ENCODE measurements at regions not wholly inside any gene's neighbourhood (a gene's known extent, or its start where the extent isn't known, plus 50 kb on each side); places are given as distances from the start of the nearest gene placed in this dataset.

DNA sequence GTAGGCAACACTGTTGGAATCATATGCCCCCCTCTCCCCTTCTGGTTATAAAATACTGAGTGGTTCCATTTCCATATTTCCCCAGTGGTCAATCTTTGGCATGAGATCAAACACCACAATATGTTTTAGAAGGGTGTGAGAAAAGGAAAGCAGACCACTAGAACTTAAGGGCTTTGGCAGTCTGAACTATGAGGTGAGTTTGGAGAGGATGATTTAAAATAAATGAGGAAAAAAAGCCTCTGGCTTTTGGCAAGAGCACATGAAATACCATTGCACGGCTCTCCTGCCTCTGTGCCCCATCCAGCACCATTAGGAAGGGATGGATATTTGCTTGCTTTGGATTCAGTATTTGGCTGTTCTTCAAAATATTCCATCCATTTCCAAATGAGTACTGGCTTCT lies 339.5 kb upstream of the C1orf87 start:
- H3K4me1 ChIP-seq (ENCODE audit: control insufficient read depth in 4 of 4, insufficient read depth in 4 of 4, low read length in 3 of 4), result no peaks in the 10 kb centered on the region
- no peak for DNase-seq (ENCODE audit: low spot score)
- H3K9me3 ChIP-seq (ENCODE audit: control insufficient read depth in 4 of 4, low read length in 3 of 4), result no peaks in the 10 kb centered on the region
- peaks cover 0 to 2% (median 0%) of the 10 kb centered on the region in 4 donors for H3K27me3 ChIP-seq (ENCODE audit: control insufficient read depth in 4 of 4, insufficient read depth in 4 of 4, low read length in 3 of 4)
- 77% methylated on average over 1 of the region's 1 CpG for WGBS
- TF ChIP-seq JUND (IDR thresholded peaks at IDR 0.05), result no peak
- TF ChIP-seq FOXA2 (IDR thresholded peaks at IDR 0.05), result no peak
- TF ChIP-seq HNF4G (IDR thresholded peaks at IDR 0.05), result no peak
- no peak for TF ChIP-seq FOXA1 (IDR thresholded peaks at IDR 0.05)
- TF ChIP-seq NR2F2 (IDR thresholded peaks at IDR 0.05), result no peak
- no peak for TF ChIP-seq RAD21 (IDR thresholded peaks at IDR 0.05)
- TF ChIP-seq YY1 (IDR thresholded peaks at IDR 0.05), result no peak
- TF ChIP-seq SP1 (IDR thresholded peaks at IDR 0.05), result no peak
- TF ChIP-seq, protein P1, sequence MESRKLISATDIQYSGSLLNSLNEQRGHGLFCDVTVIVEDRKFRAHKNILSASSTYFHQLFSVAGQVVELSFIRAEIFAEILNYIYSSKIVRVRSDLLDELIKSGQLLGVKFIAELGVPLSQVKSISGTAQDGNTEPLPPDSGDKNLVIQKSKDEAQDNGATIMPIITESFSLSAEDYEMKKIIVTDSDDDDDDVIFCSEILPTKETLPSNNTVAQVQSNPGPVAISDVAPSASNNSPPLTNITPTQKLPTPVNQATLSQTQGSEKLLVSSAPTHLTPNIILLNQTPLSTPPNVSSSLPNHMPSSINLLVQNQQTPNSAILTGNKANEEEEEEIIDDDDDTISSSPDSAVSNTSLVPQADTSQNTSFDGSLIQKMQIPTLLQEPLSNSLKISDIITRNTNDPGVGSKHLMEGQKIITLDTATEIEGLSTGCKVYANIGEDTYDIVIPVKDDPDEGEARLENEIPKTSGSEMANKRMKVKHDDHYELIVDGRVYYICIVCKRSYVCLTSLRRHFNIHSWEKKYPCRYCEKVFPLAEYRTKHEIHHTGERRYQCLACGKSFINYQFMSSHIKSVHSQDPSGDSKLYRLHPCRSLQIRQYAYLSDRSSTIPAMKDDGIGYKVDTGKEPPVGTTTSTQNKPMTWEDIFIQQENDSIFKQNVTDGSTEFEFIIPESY (IDR thresholded peaks at IDR 0.05), result no peak
- H3K9ac ChIP-seq (ENCODE audit: low read depth in 1 of 2, low read length in 2 of 2), result no peak overlapping the region
- no peak overlapping the region for H3K4me3 ChIP-seq (ENCODE audit: low read depth in 1 of 3, low read length in 3 of 3)
- H3K36me3 ChIP-seq (ENCODE audit: control insufficient read depth in 4 of 4, insufficient read depth in 3 of 4, low read depth in 1 of 4, low read length in 3 of 4), result no peaks in the 10 kb centered on the region
- H3K27ac ChIP-seq (ENCODE audit: low read depth in 1 of 2, low read length in 2 of 2), result no peak overlapping the region

DNA sequence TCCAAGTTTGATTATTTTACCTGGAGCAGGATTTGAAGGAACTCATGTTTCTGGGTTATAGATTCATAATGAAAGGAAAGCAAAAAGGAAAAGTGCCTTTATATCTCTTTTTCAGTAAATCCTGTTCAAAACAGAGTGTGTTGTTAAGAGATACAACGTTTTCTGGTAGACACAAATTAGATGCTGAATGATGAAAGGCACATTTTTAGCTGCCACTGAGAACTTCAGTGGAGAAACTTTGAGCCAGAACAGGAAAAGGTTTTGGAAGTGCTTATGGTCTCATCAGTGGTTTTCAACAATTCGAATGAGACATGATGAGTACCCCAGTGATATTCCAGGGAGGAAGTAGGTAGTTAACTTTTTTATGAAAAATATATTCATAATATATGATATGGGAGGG lies 338.0 kb upstream of the C1orf87 start:
- 42% methylated on average over 2 of the region's 2 CpGs for WGBS

More for the DNA sequence above, 338.0 kb upstream of the C1orf87 start:
- Histone ChIP-seq H3K9ac (ENCODE audit: low read depth in 1 of 2, low read length in 2 of 2) (no peak overlapping the region), H3K27me3 (ENCODE audit: control insufficient read depth in 4 of 4, insufficient read depth in 4 of 4, low read length in 3 of 4) (peaks cover 0 to 2% (median 0%) of the 10 kb centered on the region in 4 donors), H3K36me3 (ENCODE audit: control insufficient read depth in 4 of 4, insufficient read depth in 3 of 4, low read depth in 1 of 4, low read length in 3 of 4) (no peaks in the 10 kb centered on the region), H3K9me3 (ENCODE audit: control insufficient read depth in 4 of 4, low read length in 3 of 4) (no peaks in the 10 kb centered on the region), H3K4me3 (ENCODE audit: low read depth in 1 of 3, low read length in 3 of 3) (no peak overlapping the region), H3K4me1 (ENCODE audit: control insufficient read depth in 4 of 4, insufficient read depth in 4 of 4, low read length in 3 of 4) (no peaks in the 10 kb centered on the region), H3K27ac (ENCODE audit: low read depth in 1 of 2, low read length in 2 of 2) (no peak overlapping the region)
- TF ChIP-seq FOXA1 (IDR thresholded peaks at IDR 0.05) (no peak), RXRA (IDR thresholded peaks at IDR 0.05) (no peak), JUND (IDR thresholded peaks at IDR 0.05) (no peak), GABPA (IDR thresholded peaks at IDR 0.05 in 1 of 2, conservative IDR thresholded peaks at IDR 0.05 in 1 of 2) (no peak), RAD21 (IDR thresholded peaks at IDR 0.05) (no peak), HNF4A (conservative IDR thresholded peaks at IDR 0.05) (no peak), HNF4G (IDR thresholded peaks at IDR 0.05) (no peak), FOXA2 (IDR thresholded peaks at IDR 0.05) (no peak), EGR1 (IDR thresholded peaks at IDR 0.05; ENCODE audit: low read depth in 2 of 2) (no peak), YY1 (IDR thresholded peaks at IDR 0.05) (no peak), NR2F2 (IDR thresholded peaks at IDR 0.05) (no peak), SP1 (IDR thresholded peaks at IDR 0.05) (no peak)
- TF ChIP-seq, protein P1 (IDR thresholded peaks at IDR 0.05), result no peak
- TF ChIP-seq, protein P2, sequence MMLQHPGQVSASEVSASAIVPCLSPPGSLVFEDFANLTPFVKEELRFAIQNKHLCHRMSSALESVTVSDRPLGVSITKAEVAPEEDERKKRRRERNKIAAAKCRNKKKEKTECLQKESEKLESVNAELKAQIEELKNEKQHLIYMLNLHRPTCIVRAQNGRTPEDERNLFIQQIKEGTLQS (IDR thresholded peaks at IDR 0.05), result no peak
- TF ChIP-seq, protein P3, sequence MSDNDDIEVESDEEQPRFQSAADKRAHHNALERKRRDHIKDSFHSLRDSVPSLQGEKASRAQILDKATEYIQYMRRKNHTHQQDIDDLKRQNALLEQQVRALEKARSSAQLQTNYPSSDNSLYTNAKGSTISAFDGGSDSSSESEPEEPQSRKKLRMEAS (IDR thresholded peaks at IDR 0.05), result no peak
- TF ChIP-seq, protein P4, sequence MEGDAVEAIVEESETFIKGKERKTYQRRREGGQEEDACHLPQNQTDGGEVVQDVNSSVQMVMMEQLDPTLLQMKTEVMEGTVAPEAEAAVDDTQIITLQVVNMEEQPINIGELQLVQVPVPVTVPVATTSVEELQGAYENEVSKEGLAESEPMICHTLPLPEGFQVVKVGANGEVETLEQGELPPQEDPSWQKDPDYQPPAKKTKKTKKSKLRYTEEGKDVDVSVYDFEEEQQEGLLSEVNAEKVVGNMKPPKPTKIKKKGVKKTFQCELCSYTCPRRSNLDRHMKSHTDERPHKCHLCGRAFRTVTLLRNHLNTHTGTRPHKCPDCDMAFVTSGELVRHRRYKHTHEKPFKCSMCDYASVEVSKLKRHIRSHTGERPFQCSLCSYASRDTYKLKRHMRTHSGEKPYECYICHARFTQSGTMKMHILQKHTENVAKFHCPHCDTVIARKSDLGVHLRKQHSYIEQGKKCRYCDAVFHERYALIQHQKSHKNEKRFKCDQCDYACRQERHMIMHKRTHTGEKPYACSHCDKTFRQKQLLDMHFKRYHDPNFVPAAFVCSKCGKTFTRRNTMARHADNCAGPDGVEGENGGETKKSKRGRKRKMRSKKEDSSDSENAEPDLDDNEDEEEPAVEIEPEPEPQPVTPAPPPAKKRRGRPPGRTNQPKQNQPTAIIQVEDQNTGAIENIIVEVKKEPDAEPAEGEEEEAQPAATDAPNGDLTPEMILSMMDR (IDR thresholded peaks at IDR 0.05; ENCODE audit: low read depth, low read length, missing input control), result no peak
- TF ChIP-seq, protein P5, sequence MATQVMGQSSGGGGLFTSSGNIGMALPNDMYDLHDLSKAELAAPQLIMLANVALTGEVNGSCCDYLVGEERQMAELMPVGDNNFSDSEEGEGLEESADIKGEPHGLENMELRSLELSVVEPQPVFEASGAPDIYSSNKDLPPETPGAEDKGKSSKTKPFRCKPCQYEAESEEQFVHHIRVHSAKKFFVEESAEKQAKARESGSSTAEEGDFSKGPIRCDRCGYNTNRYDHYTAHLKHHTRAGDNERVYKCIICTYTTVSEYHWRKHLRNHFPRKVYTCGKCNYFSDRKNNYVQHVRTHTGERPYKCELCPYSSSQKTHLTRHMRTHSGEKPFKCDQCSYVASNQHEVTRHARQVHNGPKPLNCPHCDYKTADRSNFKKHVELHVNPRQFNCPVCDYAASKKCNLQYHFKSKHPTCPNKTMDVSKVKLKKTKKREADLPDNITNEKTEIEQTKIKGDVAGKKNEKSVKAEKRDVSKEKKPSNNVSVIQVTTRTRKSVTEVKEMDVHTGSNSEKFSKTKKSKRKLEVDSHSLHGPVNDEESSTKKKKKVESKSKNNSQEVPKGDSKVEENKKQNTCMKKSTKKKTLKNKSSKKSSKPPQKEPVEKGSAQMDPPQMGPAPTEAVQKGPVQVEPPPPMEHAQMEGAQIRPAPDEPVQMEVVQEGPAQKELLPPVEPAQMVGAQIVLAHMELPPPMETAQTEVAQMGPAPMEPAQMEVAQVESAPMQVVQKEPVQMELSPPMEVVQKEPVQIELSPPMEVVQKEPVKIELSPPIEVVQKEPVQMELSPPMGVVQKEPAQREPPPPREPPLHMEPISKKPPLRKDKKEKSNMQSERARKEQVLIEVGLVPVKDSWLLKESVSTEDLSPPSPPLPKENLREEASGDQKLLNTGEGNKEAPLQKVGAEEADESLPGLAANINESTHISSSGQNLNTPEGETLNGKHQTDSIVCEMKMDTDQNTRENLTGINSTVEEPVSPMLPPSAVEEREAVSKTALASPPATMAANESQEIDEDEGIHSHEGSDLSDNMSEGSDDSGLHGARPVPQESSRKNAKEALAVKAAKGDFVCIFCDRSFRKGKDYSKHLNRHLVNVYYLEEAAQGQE (IDR thresholded peaks at IDR 0.05), result no peak
- no peak for DNase-seq (ENCODE audit: low spot score)
